Fibroblast of lung (primary cell): ENCODE measurements at regions not wholly inside any gene's neighbourhood (a gene's known extent, or its start where the extent isn't known, plus 50 kb on each side); places are given as distances from the start of the nearest gene placed in this dataset.

Experiments
- CTCF ChIP-seq, 2 donors: IDR thresholded peaks in 1 of 2; conservative IDR thresholded peaks in 1 of 2; 1 replicate in 1 of 2; 2 replicates in 1 of 2; pipeline ENCODE4 v1.5.1; 2011 to 2012; ENCODE audit warnings: low read length in 2 of 2, control low read depth in 1 of 2, inconsistent platforms in 1 of 2, low read depth in 1 of 2, mild to moderate bottlenecking in 1 of 2
- EZH2 ChIP-seq: IDR thresholded peaks from 2 replicates; pipeline ENCODE4 v1.5.1; 2012; ENCODE audit warnings: low read length, control low read depth, mild to moderate bottlenecking; ENCODE audit errors: missing control alignments

- TF ChIP-seq CTCF (conservative IDR thresholded peaks at IDR 0.05 in 1 of 2, IDR thresholded peaks at IDR 0.05 in 1 of 2; ENCODE audit: low read depth in 1 of 2, low read length in 2 of 2) (no peak), EZH2 (no peak)
Observed at GRCh38 chr12:13559318-13559978, 362.9 kb downstream of the EMP1 start.
